ENCODE measurements at regions not wholly inside any gene's neighbourhood (a gene's known extent, or its start where the extent isn't known, plus 50 kb on each side); places are given as distances from the start of the nearest gene placed in this dataset.

DNA sequence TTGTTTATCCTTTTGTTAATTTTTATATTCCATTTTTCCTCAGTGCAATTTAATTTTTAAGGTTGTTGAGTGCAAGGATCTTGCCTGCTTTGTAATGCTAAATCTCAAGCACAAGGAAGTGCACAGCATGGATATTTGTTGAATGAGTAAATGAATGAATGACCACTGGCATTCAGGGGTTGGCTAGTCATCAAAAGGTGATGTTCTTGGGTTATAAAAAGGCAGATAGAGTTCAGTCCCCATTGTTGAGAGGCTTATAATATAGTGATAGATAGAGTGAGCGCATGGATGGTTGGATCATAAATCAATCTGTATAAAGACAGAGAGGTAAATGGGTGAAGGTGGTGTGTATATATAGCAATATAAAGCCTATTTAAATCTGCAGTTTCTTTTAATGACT is 193.2 kb upstream of the KLF6 start:
- Histone ChIP-seq H3K27ac (ENCODE audit: low read length) (no peak overlapping the region), H3K27me3 (ENCODE audit: insufficient read depth, low read length) (no peaks in the 10 kb centered on the region), H3K4me1 (ENCODE audit: insufficient read depth, low read length) (no peaks in the 10 kb centered on the region), H3K36me3 (ENCODE audit: insufficient read depth, low read depth, low read length) (no peaks in the 10 kb centered on the region), H3K4me3 (ENCODE audit: low read length) (no peak overlapping the region), H3K9me3 (ENCODE audit: insufficient read depth, low read depth, low read length) (peaks cover 5% of the 10 kb centered on the region; the same call in 1 of the 2 replicates), H3K9ac (ENCODE audit: low read depth, low read length) (no peak overlapping the region)

DNA sequence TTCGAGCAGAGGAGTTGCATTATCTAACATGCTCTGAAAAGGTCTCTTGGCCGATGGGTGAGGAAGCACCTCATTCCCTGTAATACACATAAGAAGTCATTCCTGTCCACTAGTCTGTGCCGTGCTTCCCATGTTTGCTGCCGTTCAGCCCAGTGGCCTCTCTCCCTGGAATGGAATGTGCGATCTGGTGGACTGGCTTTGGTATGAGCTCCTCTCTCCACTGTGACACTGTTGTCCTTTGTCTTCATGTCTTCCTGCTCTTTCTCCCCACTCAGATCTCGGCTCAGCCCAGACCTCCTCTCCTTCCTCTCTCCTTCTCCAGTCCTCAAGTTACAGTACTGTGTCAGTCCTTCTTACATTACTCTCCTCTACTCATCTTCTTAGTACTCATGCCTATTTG is 192.8 kb upstream of the KLF6 start:
- Histone ChIP-seq H3K27ac (ENCODE audit: low read length) (no peak overlapping the region), H3K9me3 (ENCODE audit: insufficient read depth, low read depth, low read length) (0 out of 2 replicates have a peak, but pooled peaks cover 2% of the 10 kb centered on the region), H3K9ac (ENCODE audit: low read depth, low read length) (no peak overlapping the region), H3K4me3 (ENCODE audit: low read length) (no peak overlapping the region), H3K27me3 (ENCODE audit: insufficient read depth, low read length) (no peaks in the 10 kb centered on the region), H3K36me3 (ENCODE audit: insufficient read depth, low read depth, low read length) (no peaks in the 10 kb centered on the region), H3K4me1 (ENCODE audit: insufficient read depth, low read length) (no peaks in the 10 kb centered on the region)

DNA sequence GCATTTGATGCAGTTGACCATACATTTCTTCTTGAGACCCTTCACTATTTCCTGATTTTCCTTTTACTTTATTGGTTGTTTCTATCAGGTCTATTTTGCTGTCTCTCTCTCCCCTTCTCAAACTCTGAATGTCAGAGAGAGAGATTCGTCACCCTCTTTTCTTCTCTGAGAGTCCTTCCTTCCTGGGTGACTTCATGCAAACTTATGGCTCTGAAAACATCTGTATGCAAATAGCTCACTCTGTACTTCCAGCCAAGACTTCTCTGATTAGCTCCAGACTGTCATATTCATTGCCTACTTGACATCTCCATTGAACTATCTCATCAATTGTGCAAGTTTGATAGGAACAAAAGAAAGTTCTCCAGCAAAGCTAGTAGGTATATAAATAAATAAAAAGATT is 191.7 kb upstream of the KLF6 start:
- H3K4me3 ChIP-seq (ENCODE audit: low read length) = no peak overlapping the region
- H3K27ac ChIP-seq (ENCODE audit: low read length) = no peak overlapping the region
- no peak overlapping the region for H3K9ac ChIP-seq (ENCODE audit: low read depth, low read length)
- no peaks in the 10 kb centered on the region for H3K9me3 ChIP-seq (ENCODE audit: insufficient read depth, low read depth, low read length)
- H3K36me3 ChIP-seq (ENCODE audit: insufficient read depth, low read depth, low read length) = no peaks in the 10 kb centered on the region
- no peaks in the 10 kb centered on the region for H3K4me1 ChIP-seq (ENCODE audit: insufficient read depth, low read length)
- no peaks in the 10 kb centered on the region for H3K27me3 ChIP-seq (ENCODE audit: insufficient read depth, low read length)

DNA sequence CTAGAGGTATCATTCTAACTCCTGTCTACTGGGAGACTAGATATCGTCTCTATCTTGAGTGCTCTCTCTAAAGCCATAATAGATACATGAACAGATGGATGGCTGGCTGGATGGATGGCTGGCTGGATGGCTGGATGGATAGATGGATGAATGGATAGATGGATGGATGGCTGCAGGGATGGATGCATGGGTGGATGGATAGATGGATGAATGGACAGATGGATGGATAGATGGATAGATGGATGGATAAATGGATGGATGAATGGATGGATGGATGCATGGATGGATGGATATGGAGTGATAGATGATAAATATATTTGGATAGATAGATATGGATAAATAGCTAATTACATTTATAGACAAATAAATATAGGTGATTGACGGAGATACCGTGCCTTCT is 191.2 kb upstream of the KLF6 start:
- Histone ChIP-seq H3K4me3 (ENCODE audit: low read length) (no peak overlapping the region), H3K9ac (ENCODE audit: low read depth, low read length) (no peak overlapping the region), H3K9me3 (ENCODE audit: insufficient read depth, low read depth, low read length) (no peaks in the 10 kb centered on the region), H3K4me1 (ENCODE audit: insufficient read depth, low read length) (no peaks in the 10 kb centered on the region), H3K27ac (ENCODE audit: low read length) (no peak overlapping the region), H3K36me3 (ENCODE audit: insufficient read depth, low read depth, low read length) (no peaks in the 10 kb centered on the region), H3K27me3 (ENCODE audit: insufficient read depth, low read length) (no peaks in the 10 kb centered on the region)

DNA sequence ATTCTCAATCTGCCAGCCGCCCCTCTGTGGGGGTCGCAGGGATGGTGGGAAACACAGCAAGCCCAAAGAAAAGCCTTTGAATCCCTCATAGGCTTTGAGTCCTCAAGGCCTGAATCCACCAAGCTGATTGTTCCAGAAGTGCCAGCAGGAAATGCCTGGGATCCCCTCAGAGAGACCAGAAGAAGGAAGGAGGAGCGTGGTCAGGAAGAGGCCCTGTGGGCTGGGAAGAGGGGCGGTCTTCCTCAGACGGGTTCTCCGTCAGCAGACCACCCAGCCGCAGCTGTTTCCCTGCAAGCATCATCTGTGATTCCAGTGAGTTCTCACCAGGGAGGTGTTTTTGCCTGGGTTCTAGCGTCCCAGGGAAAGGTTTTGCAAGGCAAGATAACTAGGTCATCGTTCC is 190.0 kb upstream of the KLF6 start:
- no peak overlapping the region for H3K4me3 ChIP-seq (ENCODE audit: low read length)
- no peaks in the 10 kb centered on the region for H3K9me3 ChIP-seq (ENCODE audit: insufficient read depth, low read depth, low read length)
- no peaks in the 10 kb centered on the region for H3K27me3 ChIP-seq (ENCODE audit: insufficient read depth, low read length)
- no peaks in the 10 kb centered on the region for H3K4me1 ChIP-seq (ENCODE audit: insufficient read depth, low read length)
- H3K27ac ChIP-seq (ENCODE audit: low read length) = no peak overlapping the region
- H3K9ac ChIP-seq (ENCODE audit: low read depth, low read length) = no peak overlapping the region
- H3K36me3 ChIP-seq (ENCODE audit: insufficient read depth, low read depth, low read length) = no peaks in the 10 kb centered on the region

DNA sequence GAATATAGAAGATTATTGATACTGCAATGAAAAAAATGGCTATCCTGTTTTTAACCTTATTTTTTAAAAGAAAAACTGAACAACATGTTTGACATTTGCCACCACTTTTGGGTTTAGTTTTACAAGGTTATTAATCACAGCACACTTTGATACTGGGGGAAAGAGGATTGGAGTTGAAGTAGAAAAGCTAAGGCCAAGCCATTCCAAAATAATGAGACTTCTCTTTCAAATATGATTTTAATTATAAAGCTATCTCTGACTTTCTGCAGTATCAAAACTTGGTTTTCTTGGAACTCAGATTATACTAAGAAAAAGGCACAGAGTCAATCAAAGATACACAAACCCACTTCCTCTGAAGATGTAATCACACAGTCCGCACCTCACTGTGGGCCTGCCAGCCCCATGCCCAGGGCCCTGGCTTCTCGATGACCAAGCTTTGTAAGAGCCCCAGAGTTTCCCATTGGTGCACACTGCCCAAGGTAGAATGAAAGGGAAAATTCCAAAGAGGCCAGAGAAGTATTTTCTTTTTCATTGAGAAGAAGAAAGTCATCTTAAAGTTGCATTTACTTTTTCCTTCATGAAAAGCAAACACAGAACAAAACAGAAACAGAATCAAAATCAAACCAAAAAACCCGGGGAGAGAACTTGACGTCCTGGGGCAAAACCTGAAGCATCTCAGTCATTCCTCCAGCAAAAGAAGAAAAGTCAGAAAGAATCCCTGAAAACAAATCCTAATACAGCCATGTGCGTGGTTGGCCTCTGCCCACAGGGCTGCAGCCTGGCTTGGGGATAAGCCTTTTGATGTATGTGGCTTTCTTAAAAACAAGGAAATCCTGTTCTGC is 187.7 kb upstream of the KLF6 start:
- H3K9ac ChIP-seq (ENCODE audit: low read depth, low read length) = no peak overlapping the region
- H3K27me3 ChIP-seq (ENCODE audit: insufficient read depth, low read length) = no peaks in the 10 kb centered on the region
- no peaks in the 10 kb centered on the region for H3K9me3 ChIP-seq (ENCODE audit: insufficient read depth, low read depth, low read length)
- no peak overlapping the region for H3K27ac ChIP-seq (ENCODE audit: low read length)
- H3K4me3 ChIP-seq (ENCODE audit: low read length) = no peak overlapping the region
- no peaks in the 10 kb centered on the region for H3K4me1 ChIP-seq (ENCODE audit: insufficient read depth, low read length)
- no peaks in the 10 kb centered on the region for H3K36me3 ChIP-seq (ENCODE audit: insufficient read depth, low read depth, low read length)

DNA sequence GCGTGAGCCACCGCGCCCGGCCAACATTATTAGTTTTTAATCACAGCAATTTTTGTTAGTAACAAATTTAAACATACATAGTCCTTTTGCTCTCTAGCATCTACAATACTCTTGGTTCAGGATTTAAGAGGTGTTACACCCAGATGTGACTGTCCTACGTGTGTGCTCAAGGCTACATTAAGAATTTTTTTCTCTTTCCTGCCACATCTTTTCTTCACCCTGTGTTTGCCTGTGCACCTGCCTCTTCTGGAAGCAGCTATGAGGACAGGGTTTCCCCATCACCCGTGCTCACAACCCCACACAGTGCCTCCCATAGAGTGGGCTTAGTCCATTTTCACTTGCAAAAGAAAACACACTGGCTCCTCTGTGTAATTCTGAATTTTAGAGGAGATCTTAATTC is 186.7 kb upstream of the KLF6 start:
- H3K27me3 ChIP-seq (ENCODE audit: insufficient read depth, low read length) = no peaks in the 10 kb centered on the region
- H3K36me3 ChIP-seq (ENCODE audit: insufficient read depth, low read depth, low read length) = no peaks in the 10 kb centered on the region
- H3K9ac ChIP-seq (ENCODE audit: low read depth, low read length) = no peak overlapping the region
- no peak overlapping the region for H3K4me3 ChIP-seq (ENCODE audit: low read length)
- H3K27ac ChIP-seq (ENCODE audit: low read length) = no peak overlapping the region
- H3K4me1 ChIP-seq (ENCODE audit: insufficient read depth, low read length) = no peaks in the 10 kb centered on the region
- no peaks in the 10 kb centered on the region for H3K9me3 ChIP-seq (ENCODE audit: insufficient read depth, low read depth, low read length)

DNA sequence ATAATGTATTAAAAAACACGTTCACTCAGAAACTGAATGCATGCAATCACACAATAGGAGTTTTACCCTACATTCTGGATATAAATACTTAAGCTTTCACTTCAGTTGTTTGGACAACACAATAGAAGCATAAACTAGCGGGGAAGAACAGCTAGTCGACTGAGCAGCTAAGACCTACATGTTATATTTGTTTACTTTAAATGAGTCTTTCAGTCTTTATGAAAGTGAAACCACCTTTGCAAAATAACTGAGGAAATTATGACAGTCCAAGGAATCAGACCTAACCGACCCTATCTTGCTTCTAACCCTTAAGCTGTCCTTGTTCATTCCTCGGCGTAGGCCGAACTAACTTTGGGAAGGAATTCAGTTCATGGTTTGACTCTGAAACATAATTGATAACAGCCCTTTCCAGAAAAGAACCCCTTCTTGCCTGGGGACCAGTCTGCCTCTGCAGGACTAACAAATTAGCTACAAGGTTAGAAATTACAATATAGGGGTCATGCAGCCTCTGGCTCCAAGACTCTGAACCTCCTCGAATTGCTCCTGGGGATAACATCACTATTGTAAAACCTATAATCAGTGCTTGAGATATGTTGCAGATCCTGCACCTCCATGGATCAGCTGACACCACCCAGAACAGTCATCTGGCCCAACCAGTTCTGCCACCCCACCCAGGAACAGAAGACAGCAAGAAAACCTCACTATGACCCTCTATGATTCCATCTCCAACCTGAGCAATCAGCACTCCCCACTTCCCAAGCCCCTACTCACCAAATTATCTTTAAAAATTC is 185.1 kb upstream of the KLF6 start:
- Histone ChIP-seq H3K4me3 (ENCODE audit: low read length) (no peak overlapping the region), H3K9ac (ENCODE audit: low read depth, low read length) (no peak overlapping the region), H3K27ac (ENCODE audit: low read length) (no peak overlapping the region), H3K36me3 (ENCODE audit: insufficient read depth, low read depth, low read length) (no peaks in the 10 kb centered on the region), H3K9me3 (ENCODE audit: insufficient read depth, low read depth, low read length) (no peaks in the 10 kb centered on the region), H3K27me3 (ENCODE audit: insufficient read depth, low read length) (no peaks in the 10 kb centered on the region), H3K4me1 (ENCODE audit: insufficient read depth, low read length) (no peaks in the 10 kb centered on the region)

DNA sequence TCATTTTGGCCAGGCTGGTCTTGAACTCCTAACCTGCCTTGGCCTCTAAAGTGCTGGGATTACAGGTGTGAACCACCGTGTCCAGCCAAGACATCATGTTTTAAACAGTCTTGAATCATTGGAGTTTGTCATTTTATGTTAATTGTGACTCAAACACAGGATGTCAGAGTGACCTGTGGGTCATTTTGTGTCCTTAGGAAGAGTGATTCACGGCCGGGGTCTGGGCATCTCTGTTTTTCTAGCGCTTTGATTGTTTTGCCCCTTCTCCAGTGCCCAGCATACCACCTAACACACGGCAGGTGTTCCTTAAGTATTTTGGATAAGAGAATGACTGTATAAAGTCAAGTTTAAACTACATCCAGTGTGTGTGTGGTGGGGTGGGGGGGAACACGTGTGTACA is 183.7 kb upstream of the KLF6 start:
- Histone ChIP-seq H3K4me1 (ENCODE audit: insufficient read depth, low read length) (no peaks in the 10 kb centered on the region), H3K9ac (ENCODE audit: low read depth, low read length) (no peak overlapping the region), H3K27me3 (ENCODE audit: insufficient read depth, low read length) (no peaks in the 10 kb centered on the region), H3K9me3 (ENCODE audit: insufficient read depth, low read depth, low read length) (no peaks in the 10 kb centered on the region), H3K36me3 (ENCODE audit: insufficient read depth, low read depth, low read length) (no peaks in the 10 kb centered on the region), H3K4me3 (ENCODE audit: low read length) (no peak overlapping the region), H3K27ac (ENCODE audit: low read length) (no peak overlapping the region)

DNA sequence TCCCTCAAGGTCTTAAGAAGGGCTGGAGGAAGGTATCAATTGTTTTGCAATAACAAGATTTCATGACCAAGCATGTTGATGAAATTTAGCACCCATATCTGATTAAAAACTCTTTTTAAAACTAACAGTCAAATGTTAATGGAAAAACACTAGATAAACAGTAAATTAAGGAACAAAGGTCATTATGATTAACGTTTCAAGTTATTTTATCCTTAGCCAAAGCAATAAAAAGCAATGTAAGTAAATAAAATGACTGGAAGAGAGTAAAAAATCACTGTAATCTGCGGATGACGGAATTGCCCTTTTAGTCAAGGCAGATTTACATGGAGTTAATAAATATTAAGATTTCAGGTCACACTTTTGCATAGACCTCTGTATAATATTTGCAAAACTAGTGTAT is 179.5 kb upstream of the KLF6 start:
- Histone ChIP-seq H3K9me3 (ENCODE audit: insufficient read depth, low read depth, low read length) (no peaks in the 10 kb centered on the region), H3K4me3 (ENCODE audit: low read length) (no peak overlapping the region), H3K9ac (ENCODE audit: low read depth, low read length) (no peak overlapping the region), H3K27me3 (ENCODE audit: insufficient read depth, low read length) (no peaks in the 10 kb centered on the region), H3K36me3 (ENCODE audit: insufficient read depth, low read depth, low read length) (no peaks in the 10 kb centered on the region), H3K27ac (ENCODE audit: low read length) (no peak overlapping the region), H3K4me1 (ENCODE audit: insufficient read depth, low read length) (peaks cover 15% of the 10 kb centered on the region; the same call in 1 of the 2 replicates)

DNA sequence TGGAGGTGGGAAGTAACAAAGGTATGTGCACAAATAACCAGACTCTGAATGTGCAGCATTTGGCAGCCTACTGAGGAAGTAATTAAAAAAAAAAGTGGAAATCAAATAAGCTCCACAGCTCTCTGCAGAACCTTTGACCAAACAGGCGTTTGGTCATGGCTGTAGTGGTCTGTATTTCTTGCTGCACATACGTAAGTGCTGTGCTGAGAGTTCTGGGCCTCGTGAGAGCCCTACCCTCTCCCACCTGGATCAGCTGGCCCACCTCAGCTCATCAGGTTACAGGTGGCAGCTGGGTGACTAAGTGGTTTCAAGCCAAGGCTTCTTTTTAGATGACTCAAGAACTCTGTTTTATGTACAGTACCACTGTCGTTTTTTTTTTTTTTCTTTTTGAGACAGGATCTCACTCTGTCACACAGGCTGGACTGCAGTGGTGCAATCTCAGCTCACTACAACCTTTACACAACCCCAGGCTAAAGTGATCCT is 178.2 kb upstream of the KLF6 start:
- Histone ChIP-seq H3K4me1 (ENCODE audit: insufficient read depth, low read length) (peaks cover 18% of the 10 kb centered on the region; the same call in 1 of the 2 replicates), H3K27me3 (ENCODE audit: insufficient read depth, low read length) (no peaks in the 10 kb centered on the region), H3K27ac (ENCODE audit: low read length) (no peak overlapping the region), H3K36me3 (ENCODE audit: insufficient read depth, low read depth, low read length) (no peaks in the 10 kb centered on the region), H3K9ac (ENCODE audit: low read depth, low read length) (no peak overlapping the region), H3K9me3 (ENCODE audit: insufficient read depth, low read depth, low read length) (no peaks in the 10 kb centered on the region), H3K4me3 (ENCODE audit: low read length) (no peak overlapping the region)

DNA sequence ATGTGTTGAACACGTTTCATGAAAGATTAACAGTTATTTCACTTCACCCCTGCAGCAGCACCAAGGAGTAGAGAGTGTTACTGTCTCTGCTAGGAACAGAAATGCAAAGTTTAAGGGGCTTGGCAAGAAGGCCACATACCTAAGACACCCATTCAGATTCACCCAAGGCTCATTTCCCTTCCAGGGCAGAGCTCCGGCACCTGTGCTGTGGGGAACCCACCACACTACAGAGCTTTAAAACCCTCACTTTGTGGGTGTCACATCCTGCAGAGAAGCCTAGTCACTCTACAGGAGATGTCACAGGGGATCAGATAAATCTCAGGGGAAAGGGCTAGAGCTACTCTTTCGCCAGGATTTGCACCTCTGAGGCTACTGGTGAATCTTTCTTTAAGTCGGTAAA is 176.1 kb upstream of the KLF6 start:
- no peaks in the 10 kb centered on the region for H3K36me3 ChIP-seq (ENCODE audit: insufficient read depth, low read depth, low read length)
- H3K4me3 ChIP-seq (ENCODE audit: low read length) = no peak overlapping the region
- H3K27ac ChIP-seq (ENCODE audit: low read length) = no peak overlapping the region
- no peaks in the 10 kb centered on the region for H3K9me3 ChIP-seq (ENCODE audit: insufficient read depth, low read depth, low read length)
- H3K27me3 ChIP-seq (ENCODE audit: insufficient read depth, low read length) = no peaks in the 10 kb centered on the region
- peaks cover 19% of the 10 kb centered on the region; the same call in 1 of the 2 replicates for H3K4me1 ChIP-seq (ENCODE audit: insufficient read depth, low read length)
- no peak overlapping the region for H3K9ac ChIP-seq (ENCODE audit: low read depth, low read length)
